ENCODE measurements at regions not wholly inside any gene's neighbourhood (a gene's known extent, or its start where the extent isn't known, plus 50 kb on each side); places are given as distances from the start of the nearest gene placed in this dataset.

DNA sequence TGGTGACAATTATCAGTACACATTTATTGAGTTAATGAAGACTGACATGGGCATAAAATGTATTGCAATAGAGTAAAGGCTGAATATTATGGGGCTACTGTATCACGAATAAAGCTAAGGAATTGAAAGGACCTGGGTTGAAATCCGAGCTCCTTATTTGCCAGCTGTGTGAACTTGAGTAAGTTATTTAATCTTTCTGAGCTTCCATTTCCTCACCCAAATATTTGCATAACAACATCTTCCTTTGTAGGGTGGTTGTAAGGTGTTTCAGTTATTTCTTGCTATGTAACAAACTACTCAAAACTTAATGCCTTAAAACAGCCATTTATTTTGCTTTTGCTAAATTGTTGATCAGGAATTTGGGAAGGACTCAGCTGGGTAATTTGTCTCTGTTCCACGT, 111.1 kb upstream of the TSC22D2 start:
- TF ChIP-seq TAF1 (IDR thresholded peaks at IDR 0.05; ENCODE audit: borderline replicate concordance, low read depth, low read length) (no peak), POLR2AphosphoS5 (IDR thresholded peaks at IDR 0.05; ENCODE audit: low read depth, low read length) (no peak), POLR2A (IDR thresholded peaks at IDR 0.05; ENCODE audit: low read depth, low read length) (no peak)
- DNase-seq (ENCODE audit: insufficient read length) (no peak), FAIRE-seq (no peak)

DNA sequence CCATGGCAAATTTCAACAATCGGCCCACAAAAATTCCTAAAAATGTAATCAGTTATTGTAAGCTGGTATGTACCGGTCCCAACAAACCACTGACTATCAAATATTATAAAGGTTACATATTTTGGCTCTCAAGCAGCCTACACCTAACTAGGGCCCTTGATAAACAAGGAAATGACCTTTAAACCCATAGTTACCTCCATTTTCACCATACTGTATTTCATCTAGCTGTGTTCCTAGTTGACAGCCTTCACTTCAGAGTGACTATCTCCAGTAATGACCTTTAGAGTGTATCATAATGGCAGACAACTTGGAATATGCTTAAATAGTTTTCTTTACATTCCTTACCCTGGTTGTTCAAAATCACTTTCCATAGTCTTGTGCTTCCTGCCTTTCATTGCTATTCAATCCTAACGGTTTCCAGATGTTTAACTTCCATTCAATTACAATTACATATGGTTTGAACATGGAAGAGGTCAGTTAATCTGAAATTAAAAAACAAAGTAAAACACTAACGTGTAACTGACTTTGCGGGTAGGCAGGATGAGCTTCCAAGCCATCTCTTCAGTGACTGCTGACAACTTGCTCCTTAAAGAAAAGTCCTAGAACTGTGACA, 111.9 kb upstream of the TSC22D2 start:
- DNase-seq (ENCODE audit: insufficient read length), result no peak
- TF ChIP-seq TAF1 (IDR thresholded peaks at IDR 0.05; ENCODE audit: borderline replicate concordance, low read depth, low read length), result no peak
- no peak for FAIRE-seq

DNA sequence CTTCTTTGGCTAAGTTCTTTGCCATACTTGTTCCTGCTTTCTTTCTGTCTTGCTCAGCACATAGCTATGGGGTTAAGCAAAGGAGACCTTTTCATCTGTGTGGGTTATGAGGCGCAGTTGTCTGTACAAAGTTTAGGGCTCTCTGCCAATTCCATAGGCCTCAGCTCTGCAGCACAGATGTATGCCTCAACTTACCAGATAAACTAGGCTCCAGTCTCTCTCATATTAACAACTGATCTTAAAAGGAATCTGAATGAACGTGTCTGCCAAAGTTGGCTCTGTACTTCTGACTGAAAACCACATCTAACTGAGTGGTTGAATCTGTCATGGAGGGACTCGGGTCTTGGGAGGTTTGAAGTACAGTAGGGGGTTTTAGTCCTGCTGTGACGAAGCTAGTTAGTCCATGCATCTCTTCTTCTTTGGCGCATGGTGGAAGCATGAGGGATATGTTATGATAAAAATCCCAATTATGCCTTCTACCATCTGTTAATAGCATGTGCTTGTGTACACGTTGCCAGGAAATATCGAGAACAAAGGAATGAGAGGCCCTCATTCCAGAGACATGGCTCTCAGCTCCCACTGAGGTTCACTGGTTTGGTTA, 114.6 kb upstream of the TSC22D2 start:
- FAIRE-seq, result no peak
- no peak for DNase-seq (ENCODE audit: insufficient read length)
- no peak for TF ChIP-seq POLR2A (IDR thresholded peaks at IDR 0.05; ENCODE audit: low read depth, low read length)
- TF ChIP-seq TAF1 (IDR thresholded peaks at IDR 0.05; ENCODE audit: borderline replicate concordance, low read depth, low read length), result no peak
- no peak for TF ChIP-seq POLR2AphosphoS5 (IDR thresholded peaks at IDR 0.05; ENCODE audit: low read depth, low read length)

DNA sequence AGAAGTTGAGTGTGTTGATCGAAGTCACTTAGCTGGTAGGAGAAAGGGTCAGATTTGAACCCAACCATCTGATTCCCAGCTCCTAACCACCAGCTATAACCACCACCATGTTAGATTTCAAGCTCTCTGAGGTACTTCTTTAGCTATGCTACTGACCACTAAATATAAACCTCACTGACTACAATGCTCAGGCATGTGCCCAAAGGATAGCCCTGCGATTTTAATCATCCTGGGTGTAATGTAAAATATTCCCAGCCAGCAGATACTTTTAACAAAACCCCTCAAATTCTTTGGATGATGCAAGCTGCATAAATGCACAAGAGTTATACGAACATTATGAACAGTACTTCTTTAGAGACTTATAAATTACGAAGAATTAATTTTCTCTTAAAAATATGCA, 115.2 kb upstream of the TSC22D2 start:
- FAIRE-seq (no peak), DNase-seq (ENCODE audit: insufficient read length) (no peak)
- no peak for TF ChIP-seq POLR2A (IDR thresholded peaks at IDR 0.05; ENCODE audit: low read depth, low read length)
- TF ChIP-seq TAF1 (IDR thresholded peaks at IDR 0.05; ENCODE audit: borderline replicate concordance, low read depth, low read length), result no peak
- no peak for TF ChIP-seq POLR2AphosphoS5 (IDR thresholded peaks at IDR 0.05; ENCODE audit: low read depth, low read length)

DNA sequence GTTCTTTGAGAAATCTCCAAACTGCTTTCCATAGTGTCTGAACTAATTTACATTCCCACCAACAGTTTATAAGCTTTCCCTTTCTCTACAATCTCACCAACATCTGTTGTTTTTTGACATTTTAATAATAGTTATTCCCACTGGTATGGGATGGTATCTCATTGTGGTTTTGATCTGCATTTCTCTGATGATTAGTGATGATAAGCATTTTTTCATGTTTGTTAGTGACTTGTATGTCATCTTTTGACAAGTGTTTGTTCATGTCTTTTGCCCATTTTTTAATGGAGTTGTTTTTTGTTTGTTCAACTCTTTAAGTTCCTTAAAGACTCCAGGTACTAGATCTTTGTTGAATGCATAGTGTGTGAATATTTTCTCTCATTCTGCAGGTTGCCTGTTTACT, 116.6 kb upstream of the TSC22D2 start:
- DNase-seq (ENCODE audit: insufficient read length), result no peak
- FAIRE-seq, result no peak
- TF ChIP-seq POLR2AphosphoS5 (IDR thresholded peaks at IDR 0.05; ENCODE audit: low read depth, low read length), result no peak
- TF ChIP-seq POLR2A (IDR thresholded peaks at IDR 0.05; ENCODE audit: low read depth, low read length), result no peak
- TF ChIP-seq TAF1 (IDR thresholded peaks at IDR 0.05; ENCODE audit: borderline replicate concordance, low read depth, low read length), result no peak

DNA sequence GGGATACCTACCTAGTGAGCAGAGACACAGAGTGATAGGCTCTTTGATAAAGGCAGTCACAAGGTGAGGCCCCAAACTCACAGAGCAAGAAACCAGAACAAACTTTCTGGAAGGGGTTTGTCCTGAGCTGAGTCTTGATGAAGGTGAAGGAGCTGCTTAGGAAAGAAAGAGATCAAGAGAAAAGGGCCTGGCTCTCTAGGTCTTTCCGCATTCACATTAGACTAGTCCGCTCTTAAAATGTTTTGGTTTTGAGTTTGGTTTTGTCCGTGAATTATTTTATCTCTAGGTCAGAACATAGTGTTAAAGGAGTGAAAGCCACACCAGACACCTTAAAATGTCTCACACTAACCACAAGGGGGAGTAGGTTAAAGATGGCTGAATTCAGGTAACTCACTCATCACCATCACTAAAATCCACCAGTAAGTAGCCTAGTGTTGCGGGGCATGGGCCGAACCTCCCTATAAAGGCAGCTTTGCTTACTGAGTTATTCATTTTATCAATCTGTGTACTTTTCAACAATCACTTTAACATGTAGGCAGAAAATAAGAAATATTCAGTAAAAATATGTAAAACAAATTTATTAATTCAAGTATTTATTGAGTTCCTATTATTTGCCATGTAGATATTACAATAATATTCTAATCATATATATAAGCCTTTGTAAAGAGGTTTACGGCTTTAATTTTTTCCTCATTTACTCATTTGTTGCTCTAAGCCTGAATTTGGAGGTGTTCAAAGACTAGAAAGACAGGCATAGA, 121.5 kb upstream of the TSC22D2 start:
- peak; percentile 5 for DNase-seq (ENCODE audit: insufficient read length)
- no peak for FAIRE-seq
- TF ChIP-seq POLR2AphosphoS5 (IDR thresholded peaks at IDR 0.05; ENCODE audit: low read depth, low read length) (no peak), TAF1 (IDR thresholded peaks at IDR 0.05; ENCODE audit: borderline replicate concordance, low read depth, low read length) (no peak), POLR2A (IDR thresholded peaks at IDR 0.05; ENCODE audit: low read depth, low read length) (no peak)

DNA sequence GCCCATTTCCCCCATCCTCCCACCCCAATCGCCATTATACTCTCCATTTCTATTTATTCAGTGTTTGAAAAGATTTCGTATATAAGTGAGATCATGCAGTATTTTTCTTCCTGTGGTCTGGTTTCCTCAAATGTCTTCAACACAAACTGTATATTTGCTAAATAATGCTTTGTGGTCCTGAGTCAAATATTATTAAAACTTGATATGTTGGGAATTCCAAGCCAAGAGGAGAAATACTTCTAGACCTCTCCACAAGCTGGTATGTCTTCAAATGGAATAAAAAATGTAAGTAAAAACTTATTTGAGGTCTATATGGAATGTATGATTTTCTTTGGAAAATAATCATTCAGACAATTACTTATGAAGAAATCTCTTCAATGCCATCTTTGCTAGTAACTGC, 122.5 kb upstream of the TSC22D2 start:
- TF ChIP-seq POLR2A (IDR thresholded peaks at IDR 0.05; ENCODE audit: low read depth, low read length) (no peak), TAF1 (IDR thresholded peaks at IDR 0.05; ENCODE audit: borderline replicate concordance, low read depth, low read length) (no peak), POLR2AphosphoS5 (IDR thresholded peaks at IDR 0.05; ENCODE audit: low read depth, low read length) (no peak)
- DNase-seq (ENCODE audit: insufficient read length) (no peak), FAIRE-seq (no peak)

DNA sequence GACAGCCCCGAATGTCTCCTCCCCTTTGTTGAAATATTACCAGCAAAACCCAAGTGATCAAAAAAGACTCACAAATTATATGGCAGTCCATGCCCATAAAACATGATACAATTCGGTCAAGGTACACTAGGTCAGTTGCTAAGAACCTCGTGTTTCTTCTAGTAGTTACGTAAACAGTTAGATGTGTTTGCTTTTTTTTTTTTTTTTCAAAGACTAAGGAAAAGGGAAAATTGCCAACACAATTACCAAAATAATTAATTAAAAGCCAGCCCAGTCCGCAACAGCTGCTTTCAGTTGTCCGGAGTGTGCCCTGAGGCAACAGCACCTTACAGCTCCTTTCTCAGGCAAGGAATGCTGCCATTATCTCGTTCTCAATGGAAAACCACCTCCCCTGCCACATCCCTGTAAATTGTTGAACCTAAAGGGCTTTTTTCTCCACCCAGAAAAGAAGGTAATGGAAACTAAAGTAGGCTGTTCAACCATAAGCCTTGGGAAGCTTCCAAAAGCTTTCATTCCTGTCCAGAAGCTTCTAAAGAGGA, 129.2 kb upstream of the TSC22D2 start:
- DNase-seq (ENCODE audit: insufficient read length) (no peak), FAIRE-seq (no peak)
- TF ChIP-seq TAF1 (IDR thresholded peaks at IDR 0.05; ENCODE audit: borderline replicate concordance, low read depth, low read length) (no peak), POLR2AphosphoS5 (IDR thresholded peaks at IDR 0.05; ENCODE audit: low read depth, low read length) (no peak), POLR2A (IDR thresholded peaks at IDR 0.05; ENCODE audit: low read depth, low read length) (no peak)

DNA sequence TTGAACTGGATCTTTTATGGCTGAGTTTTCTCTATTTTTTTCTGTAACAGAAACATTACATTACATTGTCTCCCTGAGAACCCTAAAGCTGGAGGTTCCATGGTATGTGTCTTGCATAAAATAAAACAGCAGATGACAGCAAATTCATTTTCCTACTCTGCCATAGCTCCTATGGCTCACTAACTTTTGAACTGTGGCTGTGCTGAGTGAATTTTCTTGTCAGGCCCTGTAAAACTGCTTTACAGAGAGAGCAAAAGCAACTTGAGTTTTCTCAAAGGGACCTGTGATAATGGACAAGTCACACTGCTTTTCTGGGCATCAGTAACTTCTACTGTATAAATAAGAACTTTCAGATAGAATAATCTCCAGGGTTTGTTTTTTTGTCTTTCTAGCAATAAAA, 129.9 kb upstream of the TSC22D2 start:
- FAIRE-seq, result no peak
- no peak for DNase-seq (ENCODE audit: insufficient read length)
- no peak for TF ChIP-seq TAF1 (IDR thresholded peaks at IDR 0.05; ENCODE audit: borderline replicate concordance, low read depth, low read length)
- no peak for TF ChIP-seq POLR2A (IDR thresholded peaks at IDR 0.05; ENCODE audit: low read depth, low read length)
- no peak for TF ChIP-seq POLR2AphosphoS5 (IDR thresholded peaks at IDR 0.05; ENCODE audit: low read depth, low read length)

DNA sequence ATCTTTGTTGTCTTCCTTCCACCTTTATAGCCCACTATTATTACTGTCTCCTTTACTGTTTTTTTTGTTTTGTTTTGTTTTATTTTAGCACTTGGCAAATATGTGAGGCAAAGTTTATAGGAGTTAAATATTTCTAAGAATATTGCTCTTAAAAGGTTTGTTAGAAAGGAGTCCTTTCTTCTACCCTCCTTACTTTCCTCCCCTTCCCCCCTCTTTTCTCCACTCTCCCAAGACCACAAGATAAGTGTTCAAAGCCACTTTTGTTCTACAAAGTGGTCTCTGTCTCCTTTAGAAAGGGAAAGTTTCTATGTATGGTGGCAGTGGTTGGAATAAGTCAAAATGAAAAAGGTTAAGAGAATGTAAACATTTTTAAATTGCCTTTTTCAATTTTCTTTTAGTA, 130.7 kb upstream of the TSC22D2 start:
- TF ChIP-seq POLR2A (IDR thresholded peaks at IDR 0.05; ENCODE audit: low read depth, low read length), result no peak
- no peak for DNase-seq (ENCODE audit: insufficient read length)
- no peak for FAIRE-seq

DNA sequence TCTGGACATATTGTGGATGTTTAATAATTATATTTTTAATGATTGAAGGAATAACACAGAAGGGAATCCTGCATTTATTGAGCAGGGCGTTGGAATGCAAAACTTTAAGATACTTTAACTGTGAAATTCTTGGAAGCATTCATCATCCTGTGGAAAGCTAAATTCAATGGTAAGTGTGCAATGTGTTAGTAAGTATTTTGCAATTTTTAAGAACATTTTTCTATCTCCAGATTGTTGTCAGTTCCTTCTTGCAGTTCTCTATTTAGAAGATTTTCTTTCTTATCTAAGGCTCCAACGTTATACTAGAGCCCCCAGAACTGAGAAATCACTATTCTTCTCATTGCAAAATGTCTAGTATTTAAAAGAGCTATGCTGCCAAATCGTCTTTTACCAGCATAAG, 132.2 kb upstream of the TSC22D2 start:
- FAIRE-seq, result no peak
- DNase-seq (ENCODE audit: insufficient read length), result no peak
- TF ChIP-seq POLR2A (IDR thresholded peaks at IDR 0.05; ENCODE audit: low read depth, low read length) (no peak), TAF1 (IDR thresholded peaks at IDR 0.05; ENCODE audit: borderline replicate concordance, low read depth, low read length) (no peak), POLR2AphosphoS5 (IDR thresholded peaks at IDR 0.05; ENCODE audit: low read depth, low read length) (no peak)

DNA sequence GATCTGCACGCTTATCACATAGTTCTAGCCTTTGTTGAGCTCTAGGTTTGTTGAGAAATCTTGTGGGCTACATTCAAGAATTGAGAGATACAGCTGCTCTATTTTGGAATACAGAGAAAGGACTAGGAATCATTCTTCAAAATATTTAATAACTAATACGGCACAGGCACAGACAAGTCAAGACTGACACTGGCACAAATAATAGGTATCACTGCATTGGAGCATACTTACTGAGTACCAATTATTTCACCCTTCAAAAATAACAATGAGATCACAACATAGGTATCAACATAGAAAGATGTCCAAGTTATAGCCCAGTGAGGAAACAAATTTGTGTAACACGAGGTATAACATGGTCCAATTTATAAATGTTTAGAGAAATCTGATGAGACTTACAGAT, 133.7 kb upstream of the TSC22D2 start:
- no peak for TF ChIP-seq POLR2A (IDR thresholded peaks at IDR 0.05; ENCODE audit: low read depth, low read length)
- no peak for TF ChIP-seq POLR2AphosphoS5 (IDR thresholded peaks at IDR 0.05; ENCODE audit: low read depth, low read length)
- no peak for TF ChIP-seq TAF1 (IDR thresholded peaks at IDR 0.05; ENCODE audit: borderline replicate concordance, low read depth, low read length)
- FAIRE-seq (no peak), DNase-seq (ENCODE audit: insufficient read length) (no peak)

All from GM12892 (cell line).